Transverse colon (tissue), 4 donors: ENCODE measurements at regions not wholly inside any gene's neighbourhood (a gene's known extent, or its start where the extent isn't known, plus 50 kb on each side); places are given as distances from the start of the nearest gene placed in this dataset.

Experiments
- POLR2AphosphoS5 ChIP-seq, 3 donors: sonication (generic); formaldehyde crosslinking; IDR thresholded peaks; one replicate each; pipeline ENCODE4 v1.6.1; 2016; ENCODE audit warnings: antibody characterized with exemption in 3 of 3
- TF ChIP-seq, protein P1 (sequence below), 5 experiments: fragments of 200-600 bp in 3 of 5; fragments of 450-650 bp in 2 of 5; sonication (generic) in 3 of 5; IDR thresholded peaks; 1 replicate in 2 of 5; 2 replicates in 3 of 5; pipeline ENCODE4 v1.5.1; 2016 to 2017; ENCODE audit warnings: antibody characterized with exemption in 5 of 5, inconsistent platforms in 3 of 5, mild to moderate bottlenecking in 2 of 5, moderate library complexity in 1 of 5

DNA sequence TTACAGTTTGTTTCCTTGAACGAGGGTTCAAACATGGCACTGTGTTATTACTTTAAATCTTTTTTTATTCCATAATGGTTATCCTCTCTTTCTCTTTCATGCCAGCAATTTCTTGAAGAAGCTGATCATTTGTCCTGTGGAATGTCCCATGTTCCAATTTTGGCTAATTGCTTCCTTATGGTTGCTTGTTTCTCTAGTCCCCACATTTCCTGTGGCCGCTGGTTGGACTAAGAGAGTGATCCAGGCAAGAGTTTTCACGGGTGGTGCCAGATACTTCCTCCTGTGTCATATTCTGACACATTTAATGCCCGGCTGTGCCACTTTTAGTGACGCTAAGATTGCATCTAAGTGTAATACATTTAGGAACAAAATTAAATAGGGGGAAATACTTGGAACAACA lies 83.8 kb upstream of the FAM169A start:
- TF ChIP-seq, protein P1, sequence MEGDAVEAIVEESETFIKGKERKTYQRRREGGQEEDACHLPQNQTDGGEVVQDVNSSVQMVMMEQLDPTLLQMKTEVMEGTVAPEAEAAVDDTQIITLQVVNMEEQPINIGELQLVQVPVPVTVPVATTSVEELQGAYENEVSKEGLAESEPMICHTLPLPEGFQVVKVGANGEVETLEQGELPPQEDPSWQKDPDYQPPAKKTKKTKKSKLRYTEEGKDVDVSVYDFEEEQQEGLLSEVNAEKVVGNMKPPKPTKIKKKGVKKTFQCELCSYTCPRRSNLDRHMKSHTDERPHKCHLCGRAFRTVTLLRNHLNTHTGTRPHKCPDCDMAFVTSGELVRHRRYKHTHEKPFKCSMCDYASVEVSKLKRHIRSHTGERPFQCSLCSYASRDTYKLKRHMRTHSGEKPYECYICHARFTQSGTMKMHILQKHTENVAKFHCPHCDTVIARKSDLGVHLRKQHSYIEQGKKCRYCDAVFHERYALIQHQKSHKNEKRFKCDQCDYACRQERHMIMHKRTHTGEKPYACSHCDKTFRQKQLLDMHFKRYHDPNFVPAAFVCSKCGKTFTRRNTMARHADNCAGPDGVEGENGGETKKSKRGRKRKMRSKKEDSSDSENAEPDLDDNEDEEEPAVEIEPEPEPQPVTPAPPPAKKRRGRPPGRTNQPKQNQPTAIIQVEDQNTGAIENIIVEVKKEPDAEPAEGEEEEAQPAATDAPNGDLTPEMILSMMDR (IDR thresholded peaks at IDR 0.05), result no peak
- TF ChIP-seq POLR2AphosphoS5 (IDR thresholded peaks at IDR 0.05), result no peak
